Inflammatory macrophage treated with lipopolysaccharide for 4 hours (primary cell): ENCODE measurements at regions not wholly inside any gene's neighbourhood (a gene's known extent, or its start where the extent isn't known, plus 50 kb on each side); places are given as distances from the start of the nearest gene placed in this dataset.

Source experiments
- DNase-seq: peaks from one replicate; pipeline ENCODE4 v3.0.0-alpha.2; 2020

GRCh38 chr5:97854871-97855762 is 672.1 kb upstream of the RIOK2 start:
- DNase-seq: no peak

- no peak for DNase-seq
Observed at GRCh38 chr5:97874491-97874890, 691.4 kb upstream of the RIOK2 start.

- no peak for DNase-seq
Observed at GRCh38 chr5:97876272-97876671, 693.2 kb upstream of the RIOK2 start.

GRCh38 chr5:97877588-97877987 is 694.5 kb upstream of the RIOK2 start:
- DNase-seq: no peak

GRCh38 chr5:97888439-97888838 is 705.4 kb upstream of the RIOK2 start:
- no peak for DNase-seq

- DNase-seq: no peak
Observed at GRCh38 chr5:97891971-97892370, 708.9 kb upstream of the RIOK2 start.

GRCh38 chr5:97903742-97904141 is 720.7 kb upstream of the RIOK2 start:
- no peak for DNase-seq

GRCh38 chr5:97906135-97906534 is 723.1 kb upstream of the RIOK2 start:
- DNase-seq: no peak

- no peak for DNase-seq
Observed at GRCh38 chr5:97907646-97908400, 724.8 kb upstream of the RIOK2 start.

- DNase-seq: no peak
Observed at GRCh38 chr5:97909541-97909940, 726.5 kb upstream of the RIOK2 start.

GRCh38 chr5:97914483-97914882 is 731.4 kb upstream of the RIOK2 start:
- no peak for DNase-seq

- DNase-seq: no peak
Observed at GRCh38 chr5:97915106-97915505, 732.1 kb upstream of the RIOK2 start.

GRCh38 chr5:97918057-97918456 is 735.0 kb upstream of the RIOK2 start:
- DNase-seq: no peak

GRCh38 chr5:97918620-97919019 is 735.6 kb upstream of the RIOK2 start:
- no peak for DNase-seq

- DNase-seq: no peak
Observed at GRCh38 chr5:97919719-97920118, 736.7 kb upstream of the RIOK2 start.

GRCh38 chr5:97922776-97923175 is 739.7 kb upstream of the RIOK2 start:
- DNase-seq: no peak

GRCh38 chr5:97923496-97923895 is 740.4 kb upstream of the RIOK2 start:
- no peak for DNase-seq

GRCh38 chr5:97923997-97924396 is 741.0 kb upstream of the RIOK2 start:
- DNase-seq: no peak

- DNase-seq: no peak
Observed at GRCh38 chr5:97929383-97929782, 746.3 kb upstream of the RIOK2 start.

- DNase-seq: no peak
Observed at GRCh38 chr5:97931829-97932228, 748.8 kb upstream of the RIOK2 start.

- DNase-seq: no peak
Observed at GRCh38 chr5:97936231-97936630, 753.2 kb upstream of the RIOK2 start.

- no peak for DNase-seq
Observed at GRCh38 chr5:97937846-97938245, 754.8 kb upstream of the RIOK2 start.

- no peak for DNase-seq
Observed at GRCh38 chr5:97943036-97943435, 760.0 kb upstream of the RIOK2 start.

GRCh38 chr5:97951139-97951538 is 768.1 kb upstream of the RIOK2 start:
- no peak for DNase-seq
